ENCODE measurements at regions not wholly inside any gene's neighbourhood (a gene's known extent, or its start where the extent isn't known, plus 50 kb on each side); places are given as distances from the start of the nearest gene placed in this dataset.

GRCh38 chr18:77360315-77361190 lies 110.9 kb downstream of the GALR1 start:
- peak; percentile 46 for DNase-seq (ENCODE audit: low read depth)
- no peak overlapping the region for H3K4me3 ChIP-seq (ENCODE audit: low read depth, low read length)
- no peak for TF ChIP-seq CTCF (conservative IDR thresholded peaks at IDR 0.05; ENCODE audit: low read depth, low read length)

- DNase-seq (ENCODE audit: low read depth), result no peak
- TF ChIP-seq CTCF (conservative IDR thresholded peaks at IDR 0.05; ENCODE audit: low read depth, low read length), result no peak
- H3K4me3 ChIP-seq (ENCODE audit: low read depth, low read length), result no peak overlapping the region
Observed at GRCh38 chr18:77361382-77361781, 111.7 kb downstream of the GALR1 start.

- no peak overlapping the region for H3K4me3 ChIP-seq (ENCODE audit: low read depth, low read length)
- no peak for DNase-seq (ENCODE audit: low read depth)
- no peak for TF ChIP-seq CTCF (conservative IDR thresholded peaks at IDR 0.05; ENCODE audit: low read depth, low read length)
Observed at GRCh38 chr18:77365667-77366066, 116.0 kb downstream of the GALR1 start.

GRCh38 chr18:77366067-77366719 lies 116.5 kb downstream of the GALR1 start:
- DNase-seq (ENCODE audit: low read depth), result peak; percentile 34
- TF ChIP-seq CTCF (conservative IDR thresholded peaks at IDR 0.05; ENCODE audit: low read depth, low read length), result no peak

GRCh38 chr18:77366720-77367641 lies 117.3 kb downstream of the GALR1 start:
- peak overlapping the region; percentile 48 for H3K4me3 ChIP-seq (ENCODE audit: low read depth, low read length)
- peak; percentile 87 for DNase-seq (ENCODE audit: low read depth)

More at GRCh38 chr18:77366067-77366719, 116.5 kb downstream of the GALR1 start:
- H3K4me3 ChIP-seq (ENCODE audit: low read depth, low read length), result no peak overlapping the region

More at GRCh38 chr18:77366720-77367641, 117.3 kb downstream of the GALR1 start:
- peak; percentile 6 for TF ChIP-seq CTCF (conservative IDR thresholded peaks at IDR 0.05; ENCODE audit: low read depth, low read length)
